Spleen (tissue), 3 donors: ENCODE measurements at regions not wholly inside any gene's neighbourhood (a gene's known extent, or its start where the extent isn't known, plus 50 kb on each side); places are given as distances from the start of the nearest gene placed in this dataset.

Experiments
- POLR2A ChIP-seq, 3 donors: fragments of 450-650 bp; IDR thresholded peaks; one replicate each; pipeline ENCODE4 v1.5.1; 2017; ENCODE audit warnings: antibody characterized with exemption in 3 of 3, mild to moderate bottlenecking in 1 of 3
- POLR2AphosphoS5 ChIP-seq, 3 donors: sonication (generic); formaldehyde crosslinking; IDR thresholded peaks; one replicate each; pipeline ENCODE4 v1.5.1; 2017; ENCODE audit warnings: antibody characterized with exemption in 3 of 3

- TF ChIP-seq POLR2A (IDR thresholded peaks at IDR 0.05) (no peak), POLR2AphosphoS5 (IDR thresholded peaks at IDR 0.05) (no peak)
Observed at GRCh38 chr2:198444800-198445287, 640.5 kb downstream of the PLCL1 start.
